ENCODE measurements at regions not wholly inside any gene's neighbourhood (a gene's known extent, or its start where the extent isn't known, plus 50 kb on each side); places are given as distances from the start of the nearest gene placed in this dataset.

GRCh38 chr11:15828215-15828853 lies 528.0 kb downstream of the SOX6 start:
- no peaks in the 10 kb centered on the region for H3K9me3 ChIP-seq (ENCODE audit: low read length)
- H3K36me3 ChIP-seq (replicated peaks in 1 of 2; ENCODE audit: control insufficient read depth in 1 of 2, insufficient read depth in 2 of 2, low read length in 2 of 2): no peaks in the 10 kb centered on the region
- no peak overlapping the region for H3K9ac ChIP-seq (ENCODE audit: insufficient read depth, low read depth, low read length)
- WGBS (ENCODE audit: low lambda C conversion rate): 33% methylated on average over 9 of the region's 9 CpGs
- H3K4me3 ChIP-seq (replicated peaks in 1 of 3; ENCODE audit: insufficient read depth in 1 of 3, low read depth in 2 of 3, low read length in 3 of 3): no peak overlapping the region
- TF ChIP-seq NR1H2 (CRISPR knock-in tag; IDR thresholded peaks at IDR 0.05; ENCODE audit: borderline replicate concordance, low read depth) (no peak), ZMAT5 (CRISPR knock-in tag; IDR thresholded peaks at IDR 0.05; ENCODE audit: borderline replicate concordance, low read depth) (no peak), ZNF512 (CRISPR knock-in tag; IDR thresholded peaks at IDR 0.05) (no peak), MIER2 (CRISPR knock-in tag; IDR thresholded peaks at IDR 0.05) (no peak), PRPF4 (IDR thresholded peaks at IDR 0.05; ENCODE audit: low read depth, low read length, poor library complexity, severe bottlenecking) (no peak), ZFAT (CRISPR knock-in tag; conservative IDR thresholded peaks at IDR 0.05) (no peak)
- TF ChIP-seq, protein P1, sequence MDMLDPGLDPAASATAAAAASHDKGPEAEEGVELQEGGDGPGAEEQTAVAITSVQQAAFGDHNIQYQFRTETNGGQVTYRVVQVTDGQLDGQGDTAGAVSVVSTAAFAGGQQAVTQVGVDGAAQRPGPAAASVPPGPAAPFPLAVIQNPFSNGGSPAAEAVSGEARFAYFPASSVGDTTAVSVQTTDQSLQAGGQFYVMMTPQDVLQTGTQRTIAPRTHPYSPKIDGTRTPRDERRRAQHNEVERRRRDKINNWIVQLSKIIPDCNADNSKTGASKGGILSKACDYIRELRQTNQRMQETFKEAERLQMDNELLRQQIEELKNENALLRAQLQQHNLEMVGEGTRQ (IDR thresholded peaks at IDR 0.05; ENCODE audit: low read depth, low read length): no peak
- TF ChIP-seq, protein P1 (CRISPR knock-in tag; IDR thresholded peaks at IDR 0.05; ENCODE audit: borderline replicate concordance): no peak
- no peaks in the 10 kb centered on the region for H3K79me2 ChIP-seq (ENCODE audit: insufficient read depth, low read length)
- in situ Hi-C loops (cut with HindIII; ENCODE audit: extremely low pct_ligation_motif_present, low pct_unique_long_range_greater_than_20kb) (loop anchor here (10.0 kb wide), 1 partner anchor 786 kb away; no protein-coding TSS in a partner anchor), intact Hi-C loops (cut with micrococcal nuclease; ENCODE audit: unreplicated experiment) (no loop called here)
- no peaks in the 10 kb centered on the region for H4K20me1 ChIP-seq (ENCODE audit: insufficient read depth, low read length)
- DNase-seq (ENCODE audit: low spot score) (no peak), FAIRE-seq (no peak), ATAC-seq (no peak)
- H3K4me1 ChIP-seq (ENCODE audit: insufficient read depth, low read length): no peaks in the 10 kb centered on the region
- no peak overlapping the region for H3K27ac ChIP-seq (ENCODE audit: extremely low read length, insufficient read depth, low read length)
- no peak overlapping the region for H3K4me2 ChIP-seq (ENCODE audit: low read depth, low read length)
- CTCF ChIA-PET (ENCODE audit: low intra/inter-chr PET ratio, low total read pairs): interaction anchor here (0.5 kb wide), 1 partner anchor 778 kb away, joined by 3 read pairs; no protein-coding TSS in a partner anchor
- no peak overlapping the region for H2AFZ ChIP-seq (ENCODE audit: low read length)
- no TSS peak for BruUV-seq (replicated peaks)
- POLR2A ChIA-PET: no interaction called here
- no peaks in the 10 kb centered on the region for H3K27me3 ChIP-seq (ENCODE audit: control insufficient read depth in 1 of 2, insufficient read depth in 2 of 2, low read length in 2 of 2)
